Parathyroid adenoma (tissue), 2 donors: ENCODE measurements at regions not wholly inside any gene's neighbourhood (a gene's known extent, or its start where the extent isn't known, plus 50 kb on each side); places are given as distances from the start of the nearest gene placed in this dataset.
A peak's percentile ranks its signal among the peaks of the same experiment; 100 is the strongest.

Experiments used
- H2AFZ ChIP-seq: fragments of 300-600 bp; sonication (generic); one replicate; pipeline ENCODE4 v1.7.0; 2017; ENCODE audit warnings: antibody characterized with exemption, mild to moderate bottlenecking
- H3K27ac ChIP-seq: fragments of 300-600 bp; sonication (generic); one replicate; pipeline ENCODE4 v1.7.0; 2017
- H3K27me3 ChIP-seq: fragments of 300-600 bp; sonication (generic); one replicate; pipeline ENCODE4 v1.7.0; 2017; ENCODE audit warnings: low read length; ENCODE audit not compliant: control insufficient read depth, insufficient read depth
- H3K36me3 ChIP-seq: fragments of 300-600 bp; sonication (generic); one replicate; pipeline ENCODE4 v1.7.0; 2017; ENCODE audit warnings: low read length; ENCODE audit not compliant: control insufficient read depth, insufficient read depth
- H3K4me1 ChIP-seq: fragments of 300-600 bp; sonication (generic); one replicate; pipeline ENCODE4 v1.7.0; 2017; ENCODE audit warnings: control low read depth
- H3K4me2 ChIP-seq: fragments of 300-600 bp; sonication (generic); one replicate; pipeline ENCODE4 v1.7.0; 2017; ENCODE audit warnings: low read length
- H3K4me3 ChIP-seq: fragments of 300-600 bp; sonication (generic); one replicate; pipeline ENCODE4 v1.7.0; 2017; ENCODE audit warnings: low read depth, low read length
- H3K79me2 ChIP-seq: fragments of 300-600 bp; sonication (generic); one replicate; pipeline ENCODE4 v1.7.0; 2017; ENCODE audit warnings: control low read depth
- H3K9ac ChIP-seq: fragments of 300-600 bp; sonication (generic); one replicate; pipeline ENCODE4 v1.7.0; 2017; ENCODE audit warnings: mild to moderate bottlenecking
- H3K9me3 ChIP-seq: fragments of 300-600 bp; sonication (generic); one replicate; pipeline ENCODE4 v1.7.0; 2017; ENCODE audit warnings: low read length; ENCODE audit not compliant: control insufficient read depth
- TF ChIP-seq, protein P1 (sequence below): fragments of 300-600 bp; sonication (generic); IDR thresholded peaks from one replicate; pipeline ENCODE4 v1.7.0; 2017; ENCODE audit warnings: antibody characterized with exemption, mild to moderate bottlenecking
- donor health status: primary hyperparathyroidism.

DNA sequence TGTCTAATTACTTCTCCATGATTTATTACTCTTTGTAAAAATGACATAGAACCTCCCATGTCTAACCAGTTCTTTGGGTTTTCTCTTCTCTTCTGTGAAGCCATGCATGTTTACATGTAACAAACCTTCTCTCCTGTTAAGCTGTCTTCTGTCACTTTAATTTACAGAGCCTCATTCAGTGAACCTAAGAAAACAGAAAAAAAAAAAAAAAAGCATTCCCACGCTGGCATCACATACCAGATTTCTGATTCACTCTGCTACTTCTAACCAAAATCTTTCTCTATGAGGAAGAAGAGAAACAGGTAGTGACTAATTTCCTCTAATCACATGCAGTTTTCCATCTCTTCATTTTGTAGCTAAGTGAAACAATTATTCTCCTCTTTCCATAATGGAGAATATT lies 141.4 kb upstream of the CXADR start:
- Histone ChIP-seq H3K4me3 (no peak overlapping the region), H3K27me3 (no peaks in the 10 kb centered on the region), H3K36me3 (no peaks in the 10 kb centered on the region), H3K9me3 (no peaks in the 10 kb centered on the region), H2AFZ (no peak overlapping the region), H3K4me2 (no peak overlapping the region), H3K79me2 (no peaks in the 10 kb centered on the region), H3K9ac (no peak overlapping the region), H3K27ac (no peak overlapping the region), H3K4me1 (no peaks in the 10 kb centered on the region)
- TF ChIP-seq, protein P1, sequence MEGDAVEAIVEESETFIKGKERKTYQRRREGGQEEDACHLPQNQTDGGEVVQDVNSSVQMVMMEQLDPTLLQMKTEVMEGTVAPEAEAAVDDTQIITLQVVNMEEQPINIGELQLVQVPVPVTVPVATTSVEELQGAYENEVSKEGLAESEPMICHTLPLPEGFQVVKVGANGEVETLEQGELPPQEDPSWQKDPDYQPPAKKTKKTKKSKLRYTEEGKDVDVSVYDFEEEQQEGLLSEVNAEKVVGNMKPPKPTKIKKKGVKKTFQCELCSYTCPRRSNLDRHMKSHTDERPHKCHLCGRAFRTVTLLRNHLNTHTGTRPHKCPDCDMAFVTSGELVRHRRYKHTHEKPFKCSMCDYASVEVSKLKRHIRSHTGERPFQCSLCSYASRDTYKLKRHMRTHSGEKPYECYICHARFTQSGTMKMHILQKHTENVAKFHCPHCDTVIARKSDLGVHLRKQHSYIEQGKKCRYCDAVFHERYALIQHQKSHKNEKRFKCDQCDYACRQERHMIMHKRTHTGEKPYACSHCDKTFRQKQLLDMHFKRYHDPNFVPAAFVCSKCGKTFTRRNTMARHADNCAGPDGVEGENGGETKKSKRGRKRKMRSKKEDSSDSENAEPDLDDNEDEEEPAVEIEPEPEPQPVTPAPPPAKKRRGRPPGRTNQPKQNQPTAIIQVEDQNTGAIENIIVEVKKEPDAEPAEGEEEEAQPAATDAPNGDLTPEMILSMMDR = no peak

DNA sequence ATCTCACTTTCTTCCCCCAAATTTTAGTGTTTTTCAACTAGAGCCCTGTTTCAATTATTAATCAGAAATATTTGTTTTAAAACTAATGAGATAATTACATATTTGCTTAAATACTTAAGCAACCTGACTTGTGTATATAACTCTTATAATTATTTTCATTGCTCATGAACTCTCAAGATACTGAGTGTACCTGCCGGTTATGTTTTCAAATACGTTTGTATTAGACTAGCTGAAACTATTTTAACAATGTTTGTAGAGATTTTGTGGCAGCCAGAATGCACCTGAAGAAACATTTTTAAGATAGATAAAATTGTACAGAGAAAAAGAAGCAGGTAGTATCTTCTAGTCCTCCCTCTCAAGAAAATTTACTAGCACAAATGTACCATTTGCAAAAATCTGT lies 140.6 kb upstream of the CXADR start:
- Histone ChIP-seq H2AFZ (no peak overlapping the region), H3K27ac (no peak overlapping the region), H3K4me3 (no peak overlapping the region), H3K4me2 (no peak overlapping the region), H3K9ac (no peak overlapping the region), H3K36me3 (no peaks in the 10 kb centered on the region), H3K27me3 (no peaks in the 10 kb centered on the region), H3K79me2 (no peaks in the 10 kb centered on the region), H3K9me3 (no peaks in the 10 kb centered on the region), H3K4me1 (no peaks in the 10 kb centered on the region)
- TF ChIP-seq, protein P1 = no peak

DNA sequence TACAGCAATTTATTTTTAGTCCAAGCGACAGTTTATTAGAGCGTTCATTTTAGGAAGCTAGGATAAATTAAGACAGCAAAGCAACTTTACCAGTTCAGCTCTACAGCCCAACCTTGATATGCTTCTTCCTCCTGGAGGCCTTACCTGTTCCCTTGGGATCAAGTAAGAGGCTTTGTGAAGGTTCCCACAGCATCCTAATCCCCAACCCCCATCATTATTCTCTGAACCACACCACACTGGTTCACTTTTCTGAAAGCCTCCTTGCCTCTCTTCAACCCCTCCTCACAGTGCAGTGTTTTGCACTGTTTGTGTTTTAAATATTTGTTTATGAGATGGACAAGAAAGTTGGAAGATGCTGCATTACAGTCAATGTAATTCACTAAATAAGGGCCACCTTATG lies 126.3 kb upstream of the CXADR start:
- Histone ChIP-seq H3K27me3 (no peaks in the 10 kb centered on the region), H3K36me3 (no peaks in the 10 kb centered on the region), H3K9ac (no peak overlapping the region), H3K27ac (no peak overlapping the region), H3K9me3 (no peaks in the 10 kb centered on the region), H2AFZ (no peak overlapping the region), H3K4me2 (no peak overlapping the region), H3K79me2 (no peaks in the 10 kb centered on the region), H3K4me3 (no peak overlapping the region), H3K4me1 (no peaks in the 10 kb centered on the region)
- TF ChIP-seq, protein P1 = no peak

DNA sequence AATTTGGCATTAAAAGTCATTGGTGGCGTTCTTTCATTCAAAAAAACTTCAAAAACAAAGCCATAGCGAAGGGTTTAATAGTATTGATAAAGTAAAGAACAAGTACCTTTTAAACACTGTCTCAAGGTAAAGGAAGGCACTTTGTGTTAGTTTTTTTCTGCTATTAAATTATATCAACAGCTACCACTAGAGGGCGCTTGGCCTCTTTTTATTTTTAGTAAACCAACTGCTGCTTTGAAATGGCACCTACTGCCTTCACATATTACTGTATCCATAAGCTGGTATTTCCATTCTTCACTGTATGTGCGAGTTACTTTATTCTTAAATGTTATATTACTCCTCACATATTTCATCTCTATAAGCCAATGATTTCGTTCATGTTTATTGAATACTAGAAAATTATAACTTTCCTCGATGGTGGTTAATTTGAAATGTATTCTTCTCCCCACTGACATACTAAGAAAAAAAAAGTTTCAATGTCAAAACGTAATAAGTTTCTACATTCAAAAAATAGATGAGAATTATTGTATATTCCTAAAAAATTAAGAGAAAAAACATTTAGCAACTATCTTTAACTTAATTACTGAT lies 125.7 kb upstream of the CXADR start:
- no peak overlapping the region for H3K4me2 ChIP-seq
- no peaks in the 10 kb centered on the region for H3K36me3 ChIP-seq
- H3K9ac ChIP-seq = no peak overlapping the region
- no peak overlapping the region for H3K4me3 ChIP-seq
- H3K79me2 ChIP-seq = no peaks in the 10 kb centered on the region
- H3K27ac ChIP-seq = no peak overlapping the region
- no peaks in the 10 kb centered on the region for H3K9me3 ChIP-seq
- H2AFZ ChIP-seq = no peak overlapping the region
- no peaks in the 10 kb centered on the region for H3K4me1 ChIP-seq
- H3K27me3 ChIP-seq = no peaks in the 10 kb centered on the region
- TF ChIP-seq, protein P1 = peak; percentile 69

DNA sequence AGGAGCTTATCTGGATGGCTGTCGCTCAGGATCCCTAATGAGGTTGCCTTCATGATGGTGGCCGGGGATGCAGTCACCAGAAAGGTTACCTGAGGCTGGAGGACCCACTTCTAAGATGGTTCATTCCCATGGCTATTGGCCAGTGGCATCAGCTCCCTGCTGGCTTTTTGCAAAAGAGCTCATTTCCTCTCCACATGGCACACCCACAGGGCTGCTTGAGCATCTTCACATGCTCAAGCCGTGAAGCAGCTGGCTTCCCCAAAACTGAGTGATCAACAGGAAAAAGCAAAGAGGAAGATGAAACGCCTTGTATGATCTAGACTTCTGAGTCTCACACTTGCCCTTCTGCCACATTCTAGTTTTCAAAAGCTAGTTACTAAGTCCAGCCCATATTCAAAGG lies 124.6 kb upstream of the CXADR start:
- Histone ChIP-seq H3K9ac (no peak overlapping the region), H3K4me1 (no peaks in the 10 kb centered on the region), H3K27ac (no peak overlapping the region), H3K36me3 (no peaks in the 10 kb centered on the region), H3K4me2 (no peak overlapping the region), H3K4me3 (no peak overlapping the region), H3K9me3 (no peaks in the 10 kb centered on the region), H2AFZ (no peak overlapping the region), H3K27me3 (no peaks in the 10 kb centered on the region), H3K79me2 (no peaks in the 10 kb centered on the region)
- TF ChIP-seq, protein P1 = no peak
